Fibroblast of peridontal ligament (primary cell): ENCODE measurements at regions not wholly inside any gene's neighbourhood (a gene's known extent, or its start where the extent isn't known, plus 50 kb on each side); places are given as distances from the start of the nearest gene placed in this dataset.

ENCODE experiments used
- DNase-seq: peaks from one replicate; pipeline ENCODE4 v3.0.0-alpha.2; 2010; ENCODE audit errors: extremely low read depth

- peak; percentile 93 for DNase-seq
Measured at GRCh38 chr10:3723766-3724165, 61.2 kb downstream of the KLF6 start.

GRCh38 chr10:3720228-3721019, 64.6 kb downstream of the KLF6 start:
- DNase-seq: peak; percentile 95

GRCh38 chr10:3719024-3719843, 65.8 kb downstream of the KLF6 start:
- no peak for DNase-seq

- no peak for DNase-seq
Measured at GRCh38 chr10:3716093-3716492, 68.9 kb downstream of the KLF6 start.

- no peak for DNase-seq
Measured at GRCh38 chr10:3714967-3715366, 70.0 kb downstream of the KLF6 start.

- DNase-seq: peak; percentile 62
Measured at GRCh38 chr10:3714531-3714930, 70.5 kb downstream of the KLF6 start.

GRCh38 chr10:3712707-3713106, 72.3 kb downstream of the KLF6 start:
- no peak for DNase-seq

GRCh38 chr10:3711918-3712317, 73.1 kb downstream of the KLF6 start:
- no peak for DNase-seq

- DNase-seq: no peak
Measured at GRCh38 chr10:3710764-3711163, 74.2 kb downstream of the KLF6 start.

- DNase-seq: no peak
Measured at GRCh38 chr10:3709456-3710060, 75.5 kb downstream of the KLF6 start.

- DNase-seq: no peak
Measured at GRCh38 chr10:3708852-3709251, 76.2 kb downstream of the KLF6 start.

- no peak for DNase-seq
Measured at GRCh38 chr10:3704565-3705325, 80.3 kb downstream of the KLF6 start.

- DNase-seq: no peak
Measured at GRCh38 chr10:3702569-3702968, 82.4 kb downstream of the KLF6 start.

GRCh38 chr10:3702056-3702546, 82.9 kb downstream of the KLF6 start:
- DNase-seq: no peak

- DNase-seq: peak; percentile 23
Measured at GRCh38 chr10:3701491-3701890, 83.5 kb downstream of the KLF6 start.

- peak; percentile 17 for DNase-seq
Measured at GRCh38 chr10:3700531-3701076, 84.4 kb downstream of the KLF6 start.

GRCh38 chr10:3699916-3700315, 85.1 kb downstream of the KLF6 start:
- DNase-seq: peak; percentile 61

GRCh38 chr10:3698312-3698711, 86.7 kb downstream of the KLF6 start:
- DNase-seq: no peak

GRCh38 chr10:3693698-3694080, 91.3 kb downstream of the KLF6 start:
- DNase-seq: no peak

- DNase-seq: no peak
Measured at GRCh38 chr10:3693022-3693697, 91.8 kb downstream of the KLF6 start.
